ENCODE measurements at regions not wholly inside any gene's neighbourhood (a gene's known extent, or its start where the extent isn't known, plus 50 kb on each side); places are given as distances from the start of the nearest gene placed in this dataset.

- TF ChIP-seq CTCF (IDR thresholded peaks at IDR 0.05) (no peak), POLR2A (IDR thresholded peaks at IDR 0.05) (no peak)
Measured at GRCh38 chr2:155215037-155215707, 516.7 kb downstream of the KCNJ3 start.

All from right lobe of liver (tissue), 4 donors.